Body of pancreas (tissue), 4 donors: ENCODE measurements at regions not wholly inside any gene's neighbourhood (a gene's known extent, or its start where the extent isn't known, plus 50 kb on each side); places are given as distances from the start of the nearest gene placed in this dataset.

Experiments used
- POLR2A ChIP-seq, 3 donors: fragments of 450-650 bp; IDR thresholded peaks; one replicate each; pipeline ENCODE4 v1.6.1; 2016; ENCODE audit warnings: antibody characterized with exemption in 3 of 3, mild to moderate bottlenecking in 2 of 3
- TF ChIP-seq, protein P1 (sequence below), 7 experiments: fragments of 450-650 bp in 4 of 7; fragments of 200-600 bp in 3 of 7; sonication (generic) in 3 of 7; IDR thresholded peaks; one replicate each; pipeline ENCODE4 v1.5.1; 2016 to 2019; ENCODE audit warnings: antibody characterized with exemption in 7 of 7

DNA sequence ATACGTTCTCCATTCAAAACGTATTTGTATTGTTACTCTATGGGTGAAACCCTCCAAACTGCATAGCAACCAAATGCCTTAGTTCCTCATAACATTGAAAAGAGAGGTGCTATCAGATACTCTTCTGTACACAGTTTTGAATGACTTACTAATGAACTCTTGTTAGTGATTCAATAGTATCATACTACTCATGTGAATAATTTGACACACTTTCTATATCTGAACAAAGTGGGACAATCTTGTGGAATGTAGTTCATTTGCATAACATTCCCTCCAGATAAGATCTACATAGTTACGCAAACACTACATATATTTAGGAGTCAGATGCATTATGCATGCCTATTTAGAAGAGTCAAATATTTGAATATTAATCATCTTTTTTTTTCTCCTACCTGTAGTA lies 232.0 kb upstream of the NRXN1 start:
- TF ChIP-seq, protein P1, sequence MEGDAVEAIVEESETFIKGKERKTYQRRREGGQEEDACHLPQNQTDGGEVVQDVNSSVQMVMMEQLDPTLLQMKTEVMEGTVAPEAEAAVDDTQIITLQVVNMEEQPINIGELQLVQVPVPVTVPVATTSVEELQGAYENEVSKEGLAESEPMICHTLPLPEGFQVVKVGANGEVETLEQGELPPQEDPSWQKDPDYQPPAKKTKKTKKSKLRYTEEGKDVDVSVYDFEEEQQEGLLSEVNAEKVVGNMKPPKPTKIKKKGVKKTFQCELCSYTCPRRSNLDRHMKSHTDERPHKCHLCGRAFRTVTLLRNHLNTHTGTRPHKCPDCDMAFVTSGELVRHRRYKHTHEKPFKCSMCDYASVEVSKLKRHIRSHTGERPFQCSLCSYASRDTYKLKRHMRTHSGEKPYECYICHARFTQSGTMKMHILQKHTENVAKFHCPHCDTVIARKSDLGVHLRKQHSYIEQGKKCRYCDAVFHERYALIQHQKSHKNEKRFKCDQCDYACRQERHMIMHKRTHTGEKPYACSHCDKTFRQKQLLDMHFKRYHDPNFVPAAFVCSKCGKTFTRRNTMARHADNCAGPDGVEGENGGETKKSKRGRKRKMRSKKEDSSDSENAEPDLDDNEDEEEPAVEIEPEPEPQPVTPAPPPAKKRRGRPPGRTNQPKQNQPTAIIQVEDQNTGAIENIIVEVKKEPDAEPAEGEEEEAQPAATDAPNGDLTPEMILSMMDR (IDR thresholded peaks at IDR 0.05) = no peak
- TF ChIP-seq POLR2A (IDR thresholded peaks at IDR 0.05) = no peak
